Epithelial cell of proximal tubule (primary cell): ENCODE measurements at regions not wholly inside any gene's neighbourhood (a gene's known extent, or its start where the extent isn't known, plus 50 kb on each side); places are given as distances from the start of the nearest gene placed in this dataset.

Experiments
- DNase-seq: peaks from one replicate; pipeline ENCODE4 v3.0.0-alpha.2; 2011; ENCODE audit warnings: low read depth
- H3K4me3 ChIP-seq: 2 replicates; pipeline ENCODE4 v1.5.1; 2011; ENCODE audit warnings: low read depth, mild to moderate bottlenecking, low read length
- TF ChIP-seq, protein P1 (sequence below): conservative IDR thresholded peaks from 2 replicates; pipeline ENCODE4 v1.5.1; 2012; ENCODE audit warnings: low read depth, mild to moderate bottlenecking, low read length

DNA sequence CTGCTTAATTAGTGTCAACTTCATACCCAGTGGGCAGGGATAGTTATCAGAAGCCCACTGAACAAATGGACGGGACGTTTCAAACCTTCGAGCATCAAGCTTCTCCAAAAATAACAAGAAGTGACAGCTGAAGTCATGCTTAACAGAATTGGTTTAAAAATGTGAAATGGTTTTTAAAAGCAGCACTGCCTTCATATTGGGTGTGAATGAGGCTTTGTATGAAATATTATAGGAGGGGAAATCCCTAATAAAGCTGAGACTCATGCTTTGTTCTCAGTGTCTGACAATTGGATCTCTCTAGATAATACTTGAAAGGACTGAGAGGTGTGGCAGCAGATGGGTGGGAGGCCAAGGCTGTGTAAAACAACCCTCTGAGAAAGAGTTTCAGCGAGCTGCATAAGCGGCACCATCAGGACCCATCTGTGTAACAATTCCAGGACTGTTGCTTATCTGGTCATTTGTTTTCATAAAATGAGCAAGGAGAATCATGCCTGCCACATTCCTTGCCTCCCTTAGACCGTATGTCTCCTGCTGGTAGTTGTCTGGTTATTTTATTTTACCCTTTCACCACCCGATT lies 667.7 kb downstream of the DIAPH3 start:
- TF ChIP-seq, protein P1, sequence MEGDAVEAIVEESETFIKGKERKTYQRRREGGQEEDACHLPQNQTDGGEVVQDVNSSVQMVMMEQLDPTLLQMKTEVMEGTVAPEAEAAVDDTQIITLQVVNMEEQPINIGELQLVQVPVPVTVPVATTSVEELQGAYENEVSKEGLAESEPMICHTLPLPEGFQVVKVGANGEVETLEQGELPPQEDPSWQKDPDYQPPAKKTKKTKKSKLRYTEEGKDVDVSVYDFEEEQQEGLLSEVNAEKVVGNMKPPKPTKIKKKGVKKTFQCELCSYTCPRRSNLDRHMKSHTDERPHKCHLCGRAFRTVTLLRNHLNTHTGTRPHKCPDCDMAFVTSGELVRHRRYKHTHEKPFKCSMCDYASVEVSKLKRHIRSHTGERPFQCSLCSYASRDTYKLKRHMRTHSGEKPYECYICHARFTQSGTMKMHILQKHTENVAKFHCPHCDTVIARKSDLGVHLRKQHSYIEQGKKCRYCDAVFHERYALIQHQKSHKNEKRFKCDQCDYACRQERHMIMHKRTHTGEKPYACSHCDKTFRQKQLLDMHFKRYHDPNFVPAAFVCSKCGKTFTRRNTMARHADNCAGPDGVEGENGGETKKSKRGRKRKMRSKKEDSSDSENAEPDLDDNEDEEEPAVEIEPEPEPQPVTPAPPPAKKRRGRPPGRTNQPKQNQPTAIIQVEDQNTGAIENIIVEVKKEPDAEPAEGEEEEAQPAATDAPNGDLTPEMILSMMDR, result no peak
- H3K4me3 ChIP-seq, result no peak overlapping the region
- no peak for DNase-seq

DNA sequence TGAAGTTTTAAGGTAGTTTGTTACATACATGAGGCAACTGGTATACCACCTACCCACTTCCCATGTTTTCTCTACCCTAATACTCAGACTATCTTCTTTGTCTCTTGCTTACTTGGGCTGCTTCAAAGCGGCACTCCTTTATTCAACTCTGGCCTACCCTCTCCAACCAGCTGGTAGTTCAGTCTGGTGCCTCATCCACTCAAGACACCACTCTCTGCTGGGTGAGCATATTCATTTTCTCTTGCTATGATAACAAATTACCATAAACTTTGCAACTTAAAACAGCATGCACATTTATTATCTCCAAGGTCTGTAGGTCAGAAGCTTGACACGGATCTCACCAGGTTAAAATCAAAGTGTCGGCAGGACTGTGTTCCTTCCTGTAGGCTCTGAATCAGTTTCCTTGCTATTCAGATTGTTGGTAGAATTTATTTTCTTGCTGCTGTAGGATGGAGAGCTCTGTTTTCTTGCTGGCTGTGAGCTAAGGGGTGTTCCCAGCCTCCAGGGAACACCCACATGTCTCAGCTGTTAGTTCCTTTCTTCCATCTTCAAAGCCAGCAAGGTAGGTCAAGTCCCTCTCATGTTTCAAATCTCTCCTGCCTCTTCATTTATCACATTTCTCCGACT lies 666.0 kb downstream of the DIAPH3 start:
- H3K4me3 ChIP-seq, result no peak overlapping the region
- no peak for DNase-seq
- TF ChIP-seq, protein P1, result no peak

DNA sequence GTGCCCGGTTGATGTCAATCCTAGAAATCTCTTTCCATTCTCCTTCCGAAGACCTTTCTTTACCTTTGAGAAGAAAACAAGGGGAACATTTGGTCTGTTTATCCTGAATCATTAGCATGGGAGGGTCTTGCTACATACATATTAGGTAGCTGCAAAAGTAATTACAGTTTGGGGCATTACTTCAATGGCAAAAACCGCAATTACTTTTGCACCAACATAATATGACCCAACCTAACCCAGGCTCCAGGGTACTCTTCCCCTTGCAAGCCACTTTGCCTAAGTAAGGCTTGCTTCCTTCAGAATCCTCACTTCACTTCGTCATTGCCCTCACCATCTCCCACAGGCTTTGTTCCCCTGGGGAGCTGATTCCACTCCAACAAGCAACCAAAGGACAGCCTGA lies 662.7 kb downstream of the DIAPH3 start:
- DNase-seq, result no peak
- no peak overlapping the region for H3K4me3 ChIP-seq
- TF ChIP-seq, protein P1, result no peak

DNA sequence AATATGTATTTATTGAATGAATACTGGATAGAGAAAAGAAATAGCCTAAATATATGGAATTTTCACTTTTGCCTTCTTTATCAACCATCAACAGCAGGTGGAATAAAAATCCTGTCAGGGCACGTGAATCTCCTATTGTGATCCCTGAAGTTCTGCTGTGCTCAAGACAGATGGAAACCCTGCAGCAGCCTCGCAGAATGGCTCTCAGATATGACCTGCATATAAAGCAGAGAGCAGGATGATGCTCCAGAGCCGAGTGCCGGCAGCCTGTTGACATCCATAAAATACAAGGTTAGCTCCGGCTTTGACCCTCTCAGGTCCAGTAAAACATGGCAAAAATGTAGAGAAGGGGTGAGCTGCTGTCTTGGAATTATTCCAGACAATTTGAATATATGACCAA lies 659.3 kb downstream of the DIAPH3 start:
- no peak for DNase-seq
- TF ChIP-seq, protein P1, result no peak
- no peak overlapping the region for H3K4me3 ChIP-seq

DNA sequence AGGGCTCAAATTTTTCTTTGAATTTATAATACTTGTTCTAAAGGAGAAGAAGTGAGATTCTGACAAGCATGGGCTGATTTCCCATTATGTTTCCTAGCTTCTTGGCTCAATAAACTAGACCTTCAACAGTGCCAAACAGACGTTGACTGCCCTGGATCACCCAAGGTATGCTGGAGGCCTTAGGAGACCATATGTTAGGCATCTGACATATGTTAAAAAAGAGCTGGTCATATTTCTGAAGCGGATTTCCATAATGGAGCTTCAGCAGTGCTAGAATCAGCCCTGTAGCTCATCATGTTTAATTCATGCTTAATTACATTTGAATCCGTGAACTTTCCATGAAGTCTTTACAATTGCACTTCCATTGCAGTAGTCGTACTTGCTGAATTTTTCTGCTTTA lies 653.3 kb downstream of the DIAPH3 start:
- DNase-seq, result no peak
- no peak overlapping the region for H3K4me3 ChIP-seq
- TF ChIP-seq, protein P1, result no peak

DNA sequence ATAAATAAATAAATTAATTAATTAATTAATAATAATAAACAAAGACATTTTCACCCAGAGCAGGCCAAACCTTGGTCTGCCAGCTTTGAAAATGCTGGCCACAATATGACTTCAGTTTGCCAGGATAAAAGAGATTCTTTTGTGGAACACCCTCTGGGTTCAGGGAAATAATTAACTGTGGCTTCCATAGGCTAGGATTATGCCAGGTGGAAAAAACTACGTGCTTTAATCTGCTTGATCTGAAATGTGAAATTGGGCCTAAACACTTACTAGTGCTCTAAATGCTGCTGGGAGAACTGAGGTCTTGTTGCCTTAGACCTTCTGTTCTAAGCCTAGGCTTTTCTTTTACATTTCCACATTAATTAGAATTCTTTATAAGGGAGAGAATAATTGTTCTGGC lies 650.0 kb downstream of the DIAPH3 start:
- no peak for DNase-seq
- H3K4me3 ChIP-seq, result no peak overlapping the region
- TF ChIP-seq, protein P1, result no peak

DNA sequence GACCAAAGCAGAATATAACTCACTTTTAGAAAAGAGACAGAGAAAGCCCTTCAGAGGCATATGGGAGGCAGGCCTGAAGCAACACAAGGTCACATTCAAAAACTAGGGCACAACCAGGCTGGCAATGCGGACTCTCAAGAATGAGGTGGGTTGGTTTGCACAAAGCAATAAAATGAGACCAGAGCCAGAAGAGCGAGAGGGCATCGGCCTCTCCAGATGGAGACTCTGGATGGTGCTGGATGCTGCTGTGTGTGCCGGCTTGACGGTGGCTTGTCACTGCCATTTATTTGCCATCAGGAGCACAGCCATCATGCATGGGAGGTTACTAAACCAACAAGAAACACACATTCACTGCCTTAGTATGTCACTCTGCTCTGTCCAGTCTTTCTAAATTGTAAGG lies 649.4 kb downstream of the DIAPH3 start:
- no peak for DNase-seq
- TF ChIP-seq, protein P1, result no peak
- H3K4me3 ChIP-seq, result no peak overlapping the region
